ENCODE measurements at regions not wholly inside any gene's neighbourhood (a gene's known extent, or its start where the extent isn't known, plus 50 kb on each side); places are given as distances from the start of the nearest gene placed in this dataset.

DNA sequence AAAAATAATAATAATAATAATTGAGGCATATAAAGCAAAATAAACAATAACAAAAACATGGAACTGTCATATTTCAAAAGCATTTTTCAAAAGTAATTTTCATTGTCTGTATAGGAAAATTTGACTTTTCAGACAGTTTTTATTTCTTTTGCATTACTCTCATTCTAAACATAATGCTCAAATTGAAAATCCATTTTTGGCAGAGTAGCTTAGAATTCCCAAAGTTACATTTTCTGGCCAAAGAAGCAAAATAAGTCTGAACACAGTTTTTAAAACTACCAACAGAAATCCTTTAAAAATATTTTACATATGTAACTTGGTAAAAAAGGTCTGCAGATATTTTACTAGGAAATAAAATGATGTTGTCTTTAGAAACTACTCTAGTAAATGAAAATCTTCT is 535.4 kb downstream of the ANKRD7 start:
- DNase-seq (ENCODE audit: low spot score): no peak
- in situ Hi-C loops (cut with MboI; ENCODE audit: low pct_unique_long_range_greater_than_20kb, low sequenced_read_pairs, unreplicated experiment): no loop called here
- TF ChIP-seq, protein P1, sequence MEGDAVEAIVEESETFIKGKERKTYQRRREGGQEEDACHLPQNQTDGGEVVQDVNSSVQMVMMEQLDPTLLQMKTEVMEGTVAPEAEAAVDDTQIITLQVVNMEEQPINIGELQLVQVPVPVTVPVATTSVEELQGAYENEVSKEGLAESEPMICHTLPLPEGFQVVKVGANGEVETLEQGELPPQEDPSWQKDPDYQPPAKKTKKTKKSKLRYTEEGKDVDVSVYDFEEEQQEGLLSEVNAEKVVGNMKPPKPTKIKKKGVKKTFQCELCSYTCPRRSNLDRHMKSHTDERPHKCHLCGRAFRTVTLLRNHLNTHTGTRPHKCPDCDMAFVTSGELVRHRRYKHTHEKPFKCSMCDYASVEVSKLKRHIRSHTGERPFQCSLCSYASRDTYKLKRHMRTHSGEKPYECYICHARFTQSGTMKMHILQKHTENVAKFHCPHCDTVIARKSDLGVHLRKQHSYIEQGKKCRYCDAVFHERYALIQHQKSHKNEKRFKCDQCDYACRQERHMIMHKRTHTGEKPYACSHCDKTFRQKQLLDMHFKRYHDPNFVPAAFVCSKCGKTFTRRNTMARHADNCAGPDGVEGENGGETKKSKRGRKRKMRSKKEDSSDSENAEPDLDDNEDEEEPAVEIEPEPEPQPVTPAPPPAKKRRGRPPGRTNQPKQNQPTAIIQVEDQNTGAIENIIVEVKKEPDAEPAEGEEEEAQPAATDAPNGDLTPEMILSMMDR (IDR thresholded peaks at IDR 0.05; ENCODE audit: extremely low read depth, insufficient read depth, missing control alignments): no peak

DNA sequence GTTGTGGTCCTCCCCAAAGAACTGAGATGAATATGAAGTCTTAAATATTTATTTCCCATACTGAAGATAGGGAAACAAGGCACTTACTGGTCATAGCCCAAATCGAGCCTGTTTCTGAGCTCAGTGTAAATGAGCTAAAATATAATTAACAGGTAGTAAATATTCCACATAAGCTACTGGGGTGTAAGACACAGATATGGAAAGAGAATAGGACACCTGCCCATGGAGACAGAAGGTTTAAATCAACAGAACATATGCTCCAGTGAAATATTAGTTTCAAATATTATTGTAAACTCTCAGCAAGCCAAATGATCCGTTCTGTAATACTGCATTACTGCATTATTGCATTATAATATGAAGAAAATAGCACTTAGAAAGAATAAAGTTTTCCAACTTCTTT is 537.9 kb downstream of the ANKRD7 start:
- DNase-seq (ENCODE audit: low spot score): no peak
- in situ Hi-C loops (cut with MboI; ENCODE audit: low pct_unique_long_range_greater_than_20kb, low sequenced_read_pairs, unreplicated experiment): no loop called here
- TF ChIP-seq, protein P1 (IDR thresholded peaks at IDR 0.05; ENCODE audit: extremely low read depth, insufficient read depth, missing control alignments): no peak

DNA sequence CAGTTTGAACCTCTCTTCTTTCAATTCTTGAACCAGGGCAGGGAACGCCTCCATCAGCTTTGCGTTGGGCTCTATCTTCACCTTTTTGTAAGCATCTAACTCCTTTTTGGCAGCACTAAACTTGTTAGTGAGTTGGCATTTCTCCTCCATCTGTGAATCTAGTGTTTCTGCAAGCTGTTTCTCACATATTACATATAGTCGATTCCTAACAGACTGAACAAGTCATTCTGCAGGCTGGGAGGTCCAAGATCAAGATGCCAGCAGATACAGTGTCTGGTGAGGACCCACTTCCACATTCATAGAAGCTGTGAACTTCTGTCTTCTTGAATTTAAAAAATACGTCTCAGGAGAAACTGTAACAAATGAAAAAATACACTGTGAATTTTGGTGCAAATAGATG is 539.7 kb downstream of the ANKRD7 start:
- in situ Hi-C loops (cut with MboI; ENCODE audit: low pct_unique_long_range_greater_than_20kb, low sequenced_read_pairs, unreplicated experiment): no loop called here
- TF ChIP-seq, protein P1 (IDR thresholded peaks at IDR 0.05; ENCODE audit: extremely low read depth, insufficient read depth, missing control alignments): no peak

DNA sequence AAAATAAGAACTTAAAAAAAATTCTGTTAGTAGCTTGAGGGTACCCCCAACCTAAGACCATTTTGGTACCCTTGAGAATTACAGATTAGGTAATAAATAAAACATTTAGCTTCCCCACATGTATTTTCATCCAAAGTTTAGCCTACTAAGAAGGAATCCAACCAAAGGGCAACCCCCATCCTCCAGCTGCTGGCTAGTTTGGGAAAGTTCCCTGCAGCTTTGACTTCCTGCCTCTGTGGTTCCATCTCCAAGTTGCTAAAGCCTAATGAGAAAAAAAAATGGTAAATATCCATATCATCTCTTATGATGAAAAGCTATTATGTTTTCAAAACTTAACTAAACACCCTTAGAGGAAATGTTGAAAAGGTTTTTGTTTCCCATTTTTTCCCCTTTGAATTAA is 547.2 kb downstream of the ANKRD7 start:
- DNase-seq (ENCODE audit: low spot score): no peak
- in situ Hi-C loops (cut with MboI; ENCODE audit: low pct_unique_long_range_greater_than_20kb, low sequenced_read_pairs, unreplicated experiment): no loop called here
- TF ChIP-seq, protein P1 (IDR thresholded peaks at IDR 0.05; ENCODE audit: extremely low read depth, insufficient read depth, missing control alignments): no peak

More for the DNA sequence above, 539.7 kb downstream of the ANKRD7 start:
- no peak for DNase-seq (ENCODE audit: low spot score)

DNA sequence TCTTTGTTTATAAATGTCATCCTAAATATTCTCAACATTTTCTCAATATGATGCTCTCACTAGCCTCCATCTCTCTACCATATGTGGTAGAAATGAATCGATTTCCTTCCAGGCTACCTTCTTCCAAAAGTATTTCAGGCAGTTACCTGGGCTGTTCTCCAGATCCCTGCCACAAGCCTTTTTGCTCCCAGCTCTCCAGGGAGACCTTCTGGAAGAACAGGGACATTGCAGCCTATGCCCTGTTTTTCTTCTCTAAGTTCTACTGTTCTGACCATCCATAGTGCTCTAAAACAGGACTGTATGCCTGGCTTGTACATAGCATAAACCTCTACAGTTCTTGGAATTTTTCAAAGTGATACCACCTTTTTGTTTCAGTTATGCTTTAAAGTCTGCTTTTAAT is 552.8 kb downstream of the ANKRD7 start:
- DNase-seq (ENCODE audit: low spot score): no peak
- TF ChIP-seq, protein P1 (IDR thresholded peaks at IDR 0.05; ENCODE audit: extremely low read depth, insufficient read depth, missing control alignments): no peak
- in situ Hi-C loops (cut with MboI; ENCODE audit: low pct_unique_long_range_greater_than_20kb, low sequenced_read_pairs, unreplicated experiment): no loop called here

DNA sequence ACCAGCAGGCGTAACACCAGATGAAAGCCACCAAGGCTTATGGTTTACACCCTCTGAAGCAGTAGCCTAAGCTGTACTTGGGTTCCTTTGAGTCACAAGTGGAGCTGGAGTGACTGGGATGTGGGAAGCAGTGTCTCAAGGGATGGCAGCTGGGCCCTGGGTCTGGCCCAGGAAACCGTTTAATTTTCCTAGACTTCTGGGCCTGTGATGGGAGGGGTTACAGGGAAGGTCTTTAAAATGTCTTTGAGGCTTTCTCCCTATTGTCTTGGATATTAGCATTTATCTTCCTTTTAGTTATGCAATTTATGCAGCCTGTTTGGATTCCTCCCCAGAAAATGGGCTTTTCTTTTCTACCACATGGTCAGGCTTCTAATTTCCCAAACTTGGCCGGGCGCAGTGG is 568.2 kb downstream of the ANKRD7 start:
- TF ChIP-seq, protein P1 (IDR thresholded peaks at IDR 0.05; ENCODE audit: extremely low read depth, insufficient read depth, missing control alignments): no peak
- in situ Hi-C loops (cut with MboI; ENCODE audit: low pct_unique_long_range_greater_than_20kb, low sequenced_read_pairs, unreplicated experiment): no loop called here
- no peak for DNase-seq (ENCODE audit: low spot score)

DNA sequence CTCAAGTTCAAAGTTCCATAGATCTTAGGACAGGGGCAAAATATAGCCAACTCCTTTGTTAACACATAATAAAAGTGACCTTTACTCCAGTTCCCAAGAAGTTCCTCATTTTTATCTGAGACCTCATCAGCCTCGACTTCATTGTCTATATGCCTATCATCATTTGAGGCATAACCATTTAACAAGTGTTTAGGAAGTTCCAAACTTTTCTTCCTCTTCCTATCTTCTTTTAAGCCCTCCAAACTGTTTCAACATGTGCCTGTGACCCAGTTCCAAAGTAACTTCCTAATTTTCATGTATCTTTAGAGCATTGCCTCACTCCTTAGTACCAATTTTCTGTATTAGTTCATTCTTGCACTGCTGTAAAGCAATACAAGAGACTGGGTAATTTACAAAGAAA is 569.1 kb downstream of the ANKRD7 start:
- in situ Hi-C loops (cut with MboI; ENCODE audit: low pct_unique_long_range_greater_than_20kb, low sequenced_read_pairs, unreplicated experiment): no loop called here
- no peak for DNase-seq (ENCODE audit: low spot score)

More for the DNA sequence above, 569.1 kb downstream of the ANKRD7 start:
- TF ChIP-seq, protein P1 (IDR thresholded peaks at IDR 0.05; ENCODE audit: extremely low read depth, insufficient read depth, missing control alignments): no peak

All from GM13977 (cell line).